GM21423 (cell line): ENCODE measurements at regions not wholly inside any gene's neighbourhood (a gene's known extent, or its start where the extent isn't known, plus 50 kb on each side); places are given as distances from the start of the nearest gene placed in this dataset.
"Not testable (repeated sequence)": the region's sequence is repeated elsewhere in the genome, so short reads cannot be mapped to it uniquely, and the experiment has no call there.

Source experiments
- ATAC-seq: cut with Tn5 transposase; IDR thresholded peaks from one replicate; pipeline ENCODE4 v1.9.1; 2021; ENCODE audit warnings: mild to moderate bottlenecking, moderate library complexity; ENCODE audit not compliant: unreplicated experiment

GRCh38 chr1:113297749-113298148 is 92.6 kb upstream of the MAGI3 start:
- no peak for ATAC-seq

DNA sequence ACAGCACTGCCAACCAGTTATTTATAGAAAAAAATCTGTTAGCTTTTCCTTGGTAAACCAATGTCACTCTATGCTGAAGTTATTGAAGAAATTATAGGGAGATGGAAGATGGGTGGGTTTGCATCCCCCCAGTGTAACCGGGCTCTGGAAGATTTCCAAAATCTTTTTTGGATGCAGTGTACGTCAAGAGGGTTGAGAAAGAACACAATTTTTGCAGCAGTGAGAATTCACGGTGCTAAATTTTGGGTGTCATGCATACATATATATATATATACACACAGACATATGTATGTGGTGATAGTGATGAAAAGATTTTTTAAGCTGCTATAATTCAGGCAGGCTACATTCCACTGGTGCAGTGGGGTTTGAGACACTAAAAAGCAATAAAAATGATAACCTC is 91.4 kb upstream of the MAGI3 start:
- ATAC-seq, result no peak

DNA sequence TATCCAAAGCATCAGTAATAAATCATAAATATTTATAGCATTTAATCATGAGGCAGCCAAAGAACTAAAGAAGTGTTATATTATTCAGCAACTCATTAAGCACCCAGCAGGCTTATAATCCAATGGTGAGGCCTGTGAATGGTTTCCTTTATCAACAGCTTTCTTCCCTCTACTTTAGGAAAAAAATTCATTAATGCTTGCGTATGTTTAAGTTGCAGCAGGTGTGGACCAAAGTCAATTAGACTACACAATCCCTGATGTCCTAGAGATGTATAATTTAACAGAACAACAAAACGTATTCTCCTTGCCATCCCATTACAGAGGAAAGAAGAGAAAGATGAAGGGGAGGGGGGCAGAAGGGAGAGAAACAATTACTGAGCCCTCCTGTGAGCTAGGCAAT is 87.7 kb upstream of the MAGI3 start:
- no peak for ATAC-seq

GRCh38 chr1:113303267-113303666 is 87.0 kb upstream of the MAGI3 start:
- no peak for ATAC-seq

GRCh38 chr1:113305029-113305428 is 85.3 kb upstream of the MAGI3 start:
- not testable (repeated sequence) for ATAC-seq

DNA sequence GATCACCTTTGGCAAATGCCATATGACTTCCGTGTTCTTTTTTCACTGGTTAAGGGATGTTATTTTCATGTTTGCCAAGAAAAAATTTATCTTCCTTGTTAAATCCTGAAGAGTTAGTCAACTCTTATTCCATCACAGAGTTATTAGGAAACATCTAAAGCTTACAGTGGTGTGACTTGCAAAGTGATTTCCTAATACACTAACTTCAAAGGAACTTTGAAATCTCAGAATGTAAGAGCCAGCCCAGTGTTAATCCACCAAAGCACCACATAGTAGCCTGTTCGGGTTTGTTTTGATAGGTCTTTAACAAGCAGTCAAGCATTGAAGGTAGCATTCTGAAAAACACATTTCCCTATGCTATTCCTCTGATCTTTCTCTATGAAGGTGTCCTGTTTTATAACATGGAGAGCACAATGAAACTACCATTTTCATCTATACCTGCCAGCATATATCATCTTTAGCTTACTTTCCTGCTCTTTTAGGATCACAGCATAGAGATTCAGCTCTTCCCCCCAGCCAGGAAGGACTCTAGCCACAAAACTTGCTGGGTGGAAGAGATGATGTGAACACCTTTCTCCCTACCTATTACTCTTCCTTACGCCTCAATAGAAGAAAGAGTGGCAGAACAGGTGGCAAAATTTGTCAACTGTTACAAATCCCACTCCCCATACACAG is 82.4 kb upstream of the MAGI3 start:
- ATAC-seq, result no peak

DNA sequence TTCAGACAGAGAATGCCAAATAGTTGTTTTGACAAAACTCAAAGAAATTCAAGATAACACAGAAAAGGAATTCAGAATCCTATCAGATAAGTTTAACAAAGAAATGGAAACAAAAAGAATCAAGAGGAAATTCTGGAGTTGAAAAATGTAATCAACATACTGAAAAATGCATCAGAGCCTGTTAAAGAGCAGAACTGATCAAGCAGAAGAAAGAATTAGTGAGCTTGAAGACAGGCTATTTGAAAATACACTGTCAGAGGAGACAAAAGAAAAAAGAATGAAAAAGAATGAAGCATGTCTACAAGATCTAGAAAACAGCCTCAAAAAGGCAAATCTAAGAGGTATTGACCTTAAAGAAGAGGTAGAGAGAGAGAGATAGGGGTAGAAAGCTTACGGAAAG is 77.7 kb upstream of the MAGI3 start:
- ATAC-seq, result not testable (repeated sequence)

- ATAC-seq, result no peak
Observed at GRCh38 chr1:113314600-113314999, 75.7 kb upstream of the MAGI3 start.

- no peak for ATAC-seq
Observed at GRCh38 chr1:113320272-113320671, 70.0 kb upstream of the MAGI3 start.

DNA sequence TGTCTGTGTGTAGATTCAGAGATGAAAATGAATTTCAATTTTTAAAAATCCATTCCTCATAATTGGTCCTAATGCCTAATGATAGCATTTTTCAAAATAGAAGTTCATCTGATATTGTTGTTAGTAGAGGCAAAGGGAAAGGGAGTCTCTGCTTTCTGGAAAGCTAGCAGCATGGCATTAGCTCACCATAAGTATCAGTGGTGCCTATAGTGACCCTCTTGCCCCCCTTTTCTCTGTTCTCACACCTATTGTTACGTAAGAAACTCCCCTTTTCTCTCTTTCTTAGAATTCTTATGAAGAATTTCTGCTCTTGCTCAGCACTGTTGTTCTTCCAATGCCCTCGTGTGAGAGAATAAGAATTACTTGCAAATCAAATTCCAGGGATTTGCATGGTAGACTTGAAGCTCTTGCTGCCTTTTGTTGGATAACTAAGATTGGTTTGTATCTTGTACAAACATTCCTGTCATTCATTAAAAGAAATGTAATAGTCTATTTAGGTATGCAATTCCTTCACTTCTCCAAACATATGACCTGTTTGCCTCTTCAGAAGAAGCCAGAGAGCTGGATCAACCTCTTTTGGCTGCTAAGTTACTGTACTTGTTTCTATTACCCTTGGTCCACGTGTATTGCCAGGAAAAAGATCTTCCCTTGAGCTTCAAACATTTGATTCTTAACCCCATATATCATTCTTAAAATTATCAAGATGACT is 69.2 kb upstream of the MAGI3 start:
- ATAC-seq, result no peak

- ATAC-seq, result no peak
Observed at GRCh38 chr1:113321771-113322387, 68.4 kb upstream of the MAGI3 start.

DNA sequence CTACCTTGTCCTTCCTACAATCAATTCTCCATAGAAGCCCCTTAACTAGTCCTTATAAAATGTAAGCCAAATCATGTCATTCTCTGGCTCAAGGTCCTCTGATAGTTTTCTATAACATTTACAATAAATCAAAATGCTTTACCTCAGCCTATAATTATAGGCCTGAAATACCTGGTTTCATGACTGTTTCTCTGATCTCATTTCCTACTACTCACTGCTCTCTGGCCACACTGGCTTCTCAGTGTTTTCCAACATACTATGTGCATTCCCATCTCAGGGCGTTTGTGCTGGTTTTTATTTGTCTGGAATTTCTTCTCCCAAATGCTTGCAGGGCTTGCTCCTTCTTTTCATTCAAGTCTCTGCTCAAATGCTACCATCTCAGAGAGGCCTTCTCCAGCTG is 67.9 kb upstream of the MAGI3 start:
- no peak for ATAC-seq

- ATAC-seq, result no peak
Observed at GRCh38 chr1:113325022-113325421, 65.3 kb upstream of the MAGI3 start.

DNA sequence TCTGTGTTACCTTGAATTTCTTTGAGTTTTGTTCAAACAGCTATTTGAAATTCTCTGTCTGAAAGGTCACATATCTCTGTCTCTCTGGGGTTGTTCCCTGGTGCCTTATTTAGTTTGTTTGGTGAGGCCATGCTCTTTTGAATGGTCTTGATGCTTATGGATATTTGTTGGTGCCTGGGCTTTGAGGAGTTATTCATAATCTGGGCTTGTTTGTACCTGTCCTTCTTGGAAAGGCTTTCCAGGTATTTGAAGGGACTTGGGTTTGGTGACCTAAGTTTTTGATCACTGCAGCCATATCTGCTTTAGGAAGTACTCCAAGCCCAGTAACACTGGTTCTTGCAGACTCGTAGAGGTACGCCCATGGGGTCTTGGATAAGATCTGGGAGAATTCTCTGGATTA is 63.3 kb upstream of the MAGI3 start:
- no peak for ATAC-seq

DNA sequence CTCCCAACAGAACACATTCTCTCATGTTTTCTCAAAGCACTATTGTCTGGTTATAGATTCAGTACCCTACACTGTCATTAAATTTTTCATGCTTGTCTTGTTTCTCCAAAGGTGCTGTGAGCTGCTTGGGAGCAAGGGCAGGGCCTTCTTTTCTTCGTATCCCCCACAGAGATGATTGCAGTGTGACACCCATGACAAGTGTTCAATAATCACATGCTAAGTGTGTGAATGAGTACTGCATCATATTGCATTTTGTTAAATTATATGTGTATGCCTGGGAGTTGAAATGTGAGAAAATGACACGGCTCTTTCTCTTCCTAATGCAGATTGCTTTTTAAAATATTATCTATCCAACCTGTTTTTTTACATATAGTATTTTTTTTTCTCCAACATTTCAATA is 57.3 kb upstream of the MAGI3 start:
- no peak for ATAC-seq

GRCh38 chr1:113340038-113340437 is 50.3 kb upstream of the MAGI3 start:
- ATAC-seq, result no peak
